ENCODE measurements at regions not wholly inside any gene's neighbourhood (a gene's known extent, or its start where the extent isn't known, plus 50 kb on each side); places are given as distances from the start of the nearest gene placed in this dataset.
A peak's percentile ranks its signal among the peaks of the same experiment; 100 is the strongest.

DNA sequence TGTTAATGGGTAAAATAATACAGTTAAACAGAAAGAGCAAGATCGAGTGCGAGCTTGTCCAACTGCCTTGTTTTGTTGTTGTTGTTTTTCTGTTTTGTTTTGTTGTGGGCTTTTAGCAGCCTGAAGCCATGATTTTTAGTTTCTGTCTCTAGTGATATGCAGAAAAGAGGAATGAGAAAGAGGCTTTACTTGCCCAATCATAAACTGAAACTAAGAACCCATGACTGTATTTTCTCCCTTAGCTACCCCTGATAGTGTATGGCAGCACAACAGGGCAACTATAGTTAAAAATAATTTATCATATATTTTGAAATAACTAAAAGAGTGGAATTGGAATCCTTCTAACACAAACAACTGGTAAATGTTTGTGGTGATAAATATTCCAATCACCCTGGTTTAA lies 493.9 kb downstream of the GLRX3 start:
- DNase-seq (no peak), ATAC-seq (no peak)
- Mint-ChIP-seq H3K4me1 (peaks cover 8% of the 10 kb centered on the region), H3K9me3 (peaks cover 8 to 21% of the 10 kb centered on the region in 2 donors), H3K27ac (no peak overlapping the region), H3K4me3 (no peak overlapping the region), H3K27me3 (peaks cover 31% of the 10 kb centered on the region)

DNA sequence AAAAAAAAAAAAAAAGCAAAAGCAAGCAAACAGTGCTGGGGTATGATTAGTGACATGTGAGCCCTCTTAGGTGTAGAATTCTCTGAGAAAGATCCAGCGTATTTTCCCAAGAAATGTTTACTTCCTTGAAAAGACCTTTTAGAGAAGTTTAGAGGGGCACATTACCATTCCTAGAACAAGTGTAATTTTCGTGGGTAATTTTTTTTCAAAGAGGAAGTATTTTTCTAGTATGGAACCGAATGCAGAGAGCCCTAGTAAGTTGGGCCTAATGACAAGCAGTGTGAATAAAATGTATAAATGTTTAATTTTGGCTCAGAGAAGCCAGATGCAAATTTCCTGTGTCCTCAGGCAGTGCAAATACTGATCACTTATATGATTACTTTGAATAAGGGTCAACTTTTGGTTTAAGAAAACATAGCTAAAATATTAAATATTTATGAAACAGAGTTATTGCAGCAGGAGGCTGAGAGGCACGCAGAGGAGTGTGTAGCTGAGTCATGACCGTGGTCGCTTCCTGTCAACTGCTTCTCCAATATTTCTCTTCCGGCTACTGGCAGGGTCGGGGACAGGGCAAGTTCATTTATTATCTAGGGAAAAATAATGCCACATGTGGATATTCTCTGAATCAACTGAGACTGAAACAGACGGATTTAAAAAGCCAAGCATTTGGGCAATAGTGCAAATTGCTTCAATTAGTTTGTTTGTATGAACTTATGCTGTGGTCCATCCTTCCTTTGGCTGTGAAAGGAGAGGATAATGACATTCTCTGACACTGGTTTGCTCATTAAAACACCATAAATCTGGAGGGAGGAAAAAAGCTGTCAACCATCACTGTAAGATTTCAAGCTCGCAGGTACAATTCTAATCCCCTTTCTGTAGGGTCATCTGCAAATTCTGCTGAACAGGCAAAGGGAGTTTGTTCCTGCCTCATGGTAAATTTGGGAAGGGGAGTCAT lies 495.2 kb downstream of the GLRX3 start:
- Mint-ChIP-seq H3K4me1 (peaks cover 15% of the 10 kb centered on the region), H3K9me3 (peaks cover 8 to 24% of the 10 kb centered on the region in 2 donors), H3K4me3 (no peak overlapping the region), H3K27ac (peak overlapping the region; percentile 14 to 51), H3K27me3 (peaks cover 44% of the 10 kb centered on the region)
- ATAC-seq: no peak
- no peak for DNase-seq

DNA sequence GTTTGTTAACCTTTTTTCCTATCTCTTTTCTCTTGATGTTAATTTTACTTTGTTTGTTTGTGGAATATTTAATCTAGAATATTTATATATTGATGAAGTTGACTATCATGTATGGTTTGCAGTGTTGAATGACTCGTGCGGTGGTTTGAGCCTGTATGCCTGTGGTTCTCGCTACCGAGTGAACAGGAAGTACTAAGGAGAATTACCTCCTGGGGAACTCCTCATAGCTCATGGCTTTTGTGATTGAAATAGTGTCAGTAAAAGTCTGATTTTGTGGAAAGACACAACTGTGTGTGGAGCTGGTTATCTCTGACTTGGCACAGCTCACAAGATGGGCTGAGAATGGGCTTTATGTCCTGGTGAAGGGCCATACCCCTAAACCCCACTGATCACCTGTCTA lies 498.6 kb downstream of the GLRX3 start:
- Mint-ChIP-seq H3K27ac (no peak overlapping the region), H3K27me3 (peaks cover 56% of the 10 kb centered on the region), H3K9me3 (peaks cover 8 to 21% of the 10 kb centered on the region in 2 donors), H3K4me3 (no peak overlapping the region), H3K4me1 (peaks cover 15% of the 10 kb centered on the region)
- DNase-seq (no peak), ATAC-seq (peak; percentile 37)

DNA sequence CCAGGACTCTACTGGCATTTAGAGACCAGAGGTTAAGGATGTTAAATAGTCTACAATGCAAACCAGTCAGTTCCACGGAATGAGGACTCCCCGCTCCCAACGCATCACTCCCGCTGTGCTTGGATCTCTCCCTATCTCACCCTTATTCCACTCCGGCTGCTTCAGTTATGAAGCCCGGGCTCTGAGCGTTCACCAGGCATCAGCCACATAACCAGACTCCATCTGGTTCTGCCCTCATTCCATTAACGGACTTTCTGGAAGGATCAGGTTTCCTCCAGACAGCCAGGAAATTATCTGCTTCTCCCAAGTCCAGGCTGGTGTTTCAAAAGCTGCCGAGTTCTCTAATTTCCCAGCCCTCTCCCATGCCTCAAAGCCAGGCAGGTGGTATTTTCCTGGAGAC lies 499.3 kb downstream of the GLRX3 start:
- H3K4me3 Mint-ChIP-seq: no peak overlapping the region

DNA sequence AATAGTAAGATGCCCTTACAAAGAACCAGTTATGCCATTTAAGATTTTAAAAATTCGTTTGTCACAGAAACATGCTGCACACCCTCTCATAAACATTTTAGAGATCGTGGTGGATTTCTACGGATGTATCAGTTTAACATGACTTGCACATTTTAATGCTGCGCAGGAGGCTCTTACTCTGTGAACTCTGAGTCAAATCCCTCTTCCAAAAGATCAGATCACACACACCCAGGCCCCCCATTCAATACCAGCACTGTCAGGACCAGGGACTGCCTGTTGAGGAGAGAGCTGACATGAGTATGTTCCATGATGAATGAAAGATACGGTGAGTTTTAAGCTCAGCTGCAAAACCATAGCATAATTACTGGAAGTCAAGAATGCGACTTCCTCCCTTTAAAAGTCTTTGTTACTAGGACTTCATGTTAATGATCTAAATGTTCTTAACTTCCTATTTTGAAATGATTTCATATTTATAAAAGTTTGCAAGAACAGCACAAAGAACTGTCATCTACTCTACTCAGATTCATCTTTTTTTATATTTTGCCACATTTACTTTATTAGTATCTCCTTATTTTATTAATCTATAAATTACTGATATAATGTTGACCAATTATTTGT lies 500.2 kb downstream of the GLRX3 start:
- Mint-ChIP-seq H3K4me3 (no peak overlapping the region), H3K9me3 (peaks cover 8 to 18% of the 10 kb centered on the region in 2 donors), H3K4me1 (peaks cover 10% of the 10 kb centered on the region), H3K27me3 (peaks cover 53% of the 10 kb centered on the region), H3K27ac (no peak overlapping the region)
- DNase-seq: no peak
- no peak for ATAC-seq

More for the DNA sequence above, 499.3 kb downstream of the GLRX3 start:
- H3K4me1 Mint-ChIP-seq: peaks cover 15% of the 10 kb centered on the region
- H3K9me3 Mint-ChIP-seq: peaks cover 8 to 18% of the 10 kb centered on the region in 2 donors
- H3K27ac Mint-ChIP-seq: no peak overlapping the region
- peaks cover 53% of the 10 kb centered on the region for H3K27me3 Mint-ChIP-seq
- ATAC-seq (no peak), DNase-seq (no peak)

DNA sequence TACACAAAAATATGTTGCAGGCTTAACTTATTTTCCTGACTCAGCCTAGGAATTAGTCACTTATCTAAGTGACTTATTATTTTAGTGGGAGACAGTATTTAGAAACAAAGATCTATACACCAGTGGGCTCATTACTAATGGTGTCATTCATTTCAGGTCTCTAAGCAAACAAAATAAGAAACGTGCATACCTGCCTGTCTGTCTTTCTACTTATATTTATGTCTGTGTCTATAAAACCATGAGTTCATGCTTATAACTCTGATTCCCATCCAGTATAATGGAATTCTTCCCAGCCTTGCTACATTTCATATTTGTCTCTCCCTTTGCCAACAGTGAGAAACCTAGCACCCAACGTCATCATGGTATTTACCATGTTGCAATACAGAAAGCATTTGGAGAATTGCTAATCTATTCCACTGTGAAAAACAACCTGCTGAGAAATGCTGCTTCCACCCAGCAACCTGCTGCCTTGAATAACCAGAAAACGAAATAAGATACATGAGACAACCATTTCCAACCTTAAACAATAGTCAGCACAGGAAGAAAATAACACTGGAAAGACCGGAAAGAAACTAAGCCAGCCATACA lies 501.0 kb downstream of the GLRX3 start:
- Mint-ChIP-seq H3K9me3 (peaks cover 8 to 18% of the 10 kb centered on the region in 2 donors), H3K4me1 (peaks cover 10% of the 10 kb centered on the region), H3K4me3 (no peak overlapping the region), H3K27ac (no peak overlapping the region), H3K27me3 (peaks cover 53% of the 10 kb centered on the region)
- DNase-seq: no peak
- ATAC-seq: no peak

DNA sequence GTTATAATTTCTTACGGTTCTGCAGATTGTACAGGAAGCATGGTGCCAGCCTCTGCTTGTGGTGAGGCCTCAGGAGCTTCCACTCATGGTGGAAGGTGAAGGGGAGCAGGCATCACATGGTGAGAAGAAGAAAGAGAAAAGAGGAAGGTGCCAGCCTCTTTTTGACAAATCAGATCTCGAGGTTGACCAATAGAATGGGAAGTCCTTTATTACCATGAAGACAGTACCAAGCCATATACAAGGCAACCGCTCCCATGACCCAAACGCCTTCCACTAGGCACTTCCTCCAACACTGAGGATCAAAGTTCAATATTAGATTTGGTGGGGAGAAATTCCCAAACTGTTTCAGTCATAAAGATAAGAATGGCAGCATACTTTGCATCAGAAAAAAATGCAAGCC lies 502.8 kb downstream of the GLRX3 start:
- ATAC-seq (no peak), DNase-seq (no peak)
- Mint-ChIP-seq H3K27me3 (peaks cover 46% of the 10 kb centered on the region), H3K27ac (no peak overlapping the region), H3K4me1 (peaks cover 10% of the 10 kb centered on the region), H3K9me3 (peaks cover 4 to 17% of the 10 kb centered on the region in 2 donors), H3K4me3 (no peak overlapping the region)

DNA sequence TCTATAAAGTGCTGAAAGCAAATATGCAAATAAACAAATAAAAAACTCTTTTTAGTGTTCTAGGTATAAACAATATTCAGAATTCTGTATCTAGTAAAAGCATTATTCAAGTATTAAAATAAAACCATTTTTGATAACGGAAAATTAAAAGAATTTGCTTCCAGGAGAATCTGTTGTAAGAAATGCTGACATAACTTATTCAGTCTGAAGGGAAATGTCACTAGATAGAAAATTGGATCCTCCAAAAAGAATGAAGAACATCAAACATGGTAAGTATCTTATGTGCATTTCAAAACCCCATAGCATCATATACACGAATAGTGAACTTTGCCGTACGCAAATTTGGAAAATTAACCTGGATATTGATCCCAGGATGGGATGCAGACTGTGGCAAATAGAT lies 506.7 kb downstream of the GLRX3 start:
- H3K4me1 Mint-ChIP-seq: no peaks in the 10 kb centered on the region
- DNase-seq: no peak
- no peak for ATAC-seq
- no peak overlapping the region for H3K4me3 Mint-ChIP-seq
- H3K9me3 Mint-ChIP-seq: no peaks in the 10 kb centered on the region
- H3K27me3 Mint-ChIP-seq: peaks cover 13% of the 10 kb centered on the region
- no peak overlapping the region for H3K27ac Mint-ChIP-seq

DNA sequence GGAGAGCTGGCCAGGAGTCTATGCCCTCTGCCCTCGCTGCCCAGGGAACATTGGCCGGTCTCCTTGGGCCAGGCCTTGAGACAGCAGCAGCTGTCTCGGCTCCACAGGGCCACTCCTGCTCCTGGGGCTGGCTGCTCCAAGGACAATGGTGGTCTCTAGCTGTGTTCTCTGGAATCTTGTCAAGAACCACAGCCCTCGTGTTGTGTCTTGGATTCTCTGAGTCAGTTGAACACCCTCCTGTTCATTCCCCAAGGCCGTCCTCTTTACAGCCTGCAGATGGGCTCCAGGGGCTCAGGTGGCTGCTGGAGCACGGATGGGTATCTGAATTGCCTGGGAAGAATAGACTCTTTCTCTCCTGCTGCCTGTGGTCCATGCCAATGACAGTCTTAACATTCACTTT lies 511.1 kb downstream of the GLRX3 start:
- no peaks in the 10 kb centered on the region for H3K9me3 Mint-ChIP-seq
- H3K27me3 Mint-ChIP-seq: no peaks in the 10 kb centered on the region
- no peak overlapping the region for H3K27ac Mint-ChIP-seq
- ATAC-seq: no peak
- H3K4me3 Mint-ChIP-seq: no peak overlapping the region
- H3K4me1 Mint-ChIP-seq: no peaks in the 10 kb centered on the region
- no peak for DNase-seq

DNA sequence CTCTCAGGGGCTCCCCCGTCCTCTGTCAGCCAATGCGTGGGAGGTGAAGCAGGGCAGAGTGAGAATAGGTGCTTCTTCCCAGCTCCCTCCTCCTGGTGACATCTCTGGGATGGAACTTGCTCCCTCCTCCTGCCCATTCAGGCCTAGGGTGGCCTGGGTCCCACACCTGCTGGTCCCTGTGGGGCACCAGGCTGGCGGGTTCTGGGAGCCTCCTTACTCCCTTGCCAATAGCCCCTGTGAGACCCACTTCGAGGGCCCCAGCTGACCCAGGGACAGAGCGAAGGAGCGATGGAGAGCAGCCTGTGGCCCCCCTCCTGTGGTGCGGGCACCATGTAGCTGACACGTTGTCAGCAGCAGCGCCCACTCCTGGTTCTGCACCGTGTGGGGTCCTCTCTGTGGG lies 512.6 kb downstream of the GLRX3 start:
- no peak overlapping the region for H3K4me3 Mint-ChIP-seq
- no peak overlapping the region for H3K27ac Mint-ChIP-seq
- ATAC-seq (no peak), DNase-seq (no peak)
- no peaks in the 10 kb centered on the region for H3K4me1 Mint-ChIP-seq
- no peaks in the 10 kb centered on the region for H3K9me3 Mint-ChIP-seq
- H3K27me3 Mint-ChIP-seq: no peaks in the 10 kb centered on the region

DNA sequence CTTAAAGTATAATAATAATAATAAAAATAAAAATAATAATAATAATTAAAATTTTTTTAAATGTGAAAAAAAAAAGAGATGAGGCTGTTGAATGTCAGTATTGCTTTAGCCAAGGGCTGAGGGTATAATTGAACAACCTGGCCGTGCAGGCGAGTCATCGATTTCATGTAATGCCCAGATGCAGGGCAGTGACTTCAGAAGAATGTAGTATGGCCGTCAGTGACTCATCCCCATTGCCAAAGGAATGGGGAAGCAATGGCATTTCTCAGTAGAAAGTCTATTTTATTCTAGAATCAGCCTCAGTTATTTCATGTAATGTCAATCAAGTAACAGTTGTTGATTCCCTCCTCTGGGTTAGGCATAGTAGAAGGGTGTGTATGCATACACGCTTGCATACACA lies 516.4 kb downstream of the GLRX3 start:
- ATAC-seq: no peak
- Mint-ChIP-seq H3K9me3 (no peaks in the 10 kb centered on the region), H3K4me3 (no peak overlapping the region), H3K27ac (no peak overlapping the region), H3K27me3 (peaks cover 7% of the 10 kb centered on the region), H3K4me1 (no peaks in the 10 kb centered on the region)
- no peak for DNase-seq

DNA sequence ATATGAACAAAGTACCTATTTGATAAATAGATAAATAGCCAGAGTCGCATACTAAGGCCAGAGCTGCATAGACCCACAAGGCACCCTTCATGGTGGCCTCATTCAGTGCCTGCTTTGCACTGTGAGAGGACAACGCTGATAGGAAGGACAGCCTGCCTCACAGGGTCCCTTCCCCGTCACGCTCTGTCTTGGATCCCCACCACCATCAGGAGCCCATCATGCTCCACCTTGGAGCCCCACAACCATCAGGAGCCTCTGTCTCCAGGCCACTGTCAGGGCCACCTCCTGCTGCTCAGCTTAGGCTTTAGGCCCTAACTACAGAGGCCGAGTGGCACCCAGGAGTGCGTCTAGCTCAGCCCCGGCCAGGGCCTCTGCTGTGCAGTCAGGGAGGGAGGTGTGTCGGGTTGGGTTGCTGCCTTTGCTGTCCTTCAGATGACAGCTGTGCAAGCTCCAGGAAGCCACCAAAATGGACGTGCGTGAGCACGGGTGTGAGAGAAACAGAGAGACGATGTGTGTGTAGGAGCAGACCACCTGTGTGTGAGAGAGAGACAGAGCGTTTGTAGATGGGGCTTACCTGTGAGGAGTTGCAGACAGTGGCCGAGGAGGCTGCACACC lies 516.9 kb downstream of the GLRX3 start:
- no peaks in the 10 kb centered on the region for H3K4me1 Mint-ChIP-seq
- no peak overlapping the region for H3K27ac Mint-ChIP-seq
- ATAC-seq: no peak
- H3K9me3 Mint-ChIP-seq: no peaks in the 10 kb centered on the region
- no peak for DNase-seq
- peaks cover 7% of the 10 kb centered on the region for H3K27me3 Mint-ChIP-seq
- H3K4me3 Mint-ChIP-seq: no peak overlapping the region

DNA sequence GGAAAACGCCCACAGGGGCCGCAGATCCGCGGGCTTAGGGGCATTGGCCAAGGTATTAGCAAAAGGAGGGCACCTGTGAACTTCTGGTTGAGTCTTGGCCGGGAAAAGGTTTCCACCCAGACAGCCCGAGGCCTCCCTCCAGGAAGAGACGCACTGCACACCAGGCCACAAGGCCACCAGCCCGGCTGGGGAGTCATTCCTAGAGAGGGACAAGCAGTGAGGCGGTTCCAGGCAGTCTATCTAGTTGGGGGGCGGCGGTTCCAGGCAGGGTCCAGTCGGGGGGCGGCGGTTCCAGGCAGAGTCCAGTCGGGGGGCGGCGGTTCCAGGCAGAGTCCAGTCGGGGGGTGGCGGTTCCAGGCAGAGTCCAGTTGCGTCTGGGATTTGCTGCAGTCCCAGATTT lies 518.5 kb downstream of the GLRX3 start:
- no peak for ATAC-seq

DNA sequence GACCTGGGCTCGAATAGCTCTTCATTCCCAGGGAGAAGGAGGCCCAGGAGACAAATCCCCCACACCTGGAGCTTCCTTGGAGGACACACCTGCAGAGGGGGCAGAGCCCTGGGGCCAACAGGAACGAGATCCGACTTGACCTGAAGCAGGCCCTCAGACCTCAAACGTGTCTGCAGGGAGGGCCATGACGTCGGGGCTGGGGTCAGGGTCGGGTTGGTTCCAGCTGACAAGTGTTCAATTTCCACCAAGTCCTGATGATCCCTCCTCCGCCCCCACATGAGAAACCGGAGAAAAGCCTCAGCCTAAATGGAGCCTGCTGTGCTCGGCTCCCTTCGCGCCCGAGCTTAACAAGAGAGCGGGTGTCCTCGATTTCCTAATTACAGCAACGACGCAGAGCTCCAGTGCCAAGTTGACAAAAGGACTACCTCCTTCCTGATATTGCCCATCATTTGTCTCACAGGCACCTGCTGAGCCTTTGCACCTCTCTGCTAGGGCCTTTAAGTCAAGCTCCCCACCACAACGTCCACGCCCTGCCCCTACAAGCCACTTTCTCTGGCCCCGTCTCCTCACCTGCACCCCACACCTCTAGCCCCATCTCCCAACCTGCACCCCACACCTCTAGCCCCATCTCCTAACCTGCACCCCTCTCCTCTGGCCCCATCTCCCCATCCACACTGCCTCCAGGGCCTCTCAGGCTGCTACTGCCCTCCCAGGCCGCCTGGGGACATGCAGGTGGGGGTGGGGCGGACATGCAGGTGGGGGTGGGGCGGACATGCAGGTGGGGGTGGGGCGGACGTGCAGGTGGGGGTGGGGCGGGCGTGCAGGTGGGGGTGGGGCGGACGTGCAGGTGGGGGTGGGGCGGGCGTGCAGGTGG lies 519.4 kb downstream of the GLRX3 start:
- Mint-ChIP-seq H3K9me3 (no peaks in the 10 kb centered on the region), H3K27me3 (peaks cover 7% of the 10 kb centered on the region)
- ATAC-seq: peak; percentile 24

More for the DNA sequence above, 518.5 kb downstream of the GLRX3 start:
- Mint-ChIP-seq H3K27me3 (peaks cover 7% of the 10 kb centered on the region), H3K4me3 (no peak overlapping the region), H3K4me1 (no peaks in the 10 kb centered on the region), H3K27ac (no peak overlapping the region), H3K9me3 (no peaks in the 10 kb centered on the region)
- no peak for DNase-seq

DNA sequence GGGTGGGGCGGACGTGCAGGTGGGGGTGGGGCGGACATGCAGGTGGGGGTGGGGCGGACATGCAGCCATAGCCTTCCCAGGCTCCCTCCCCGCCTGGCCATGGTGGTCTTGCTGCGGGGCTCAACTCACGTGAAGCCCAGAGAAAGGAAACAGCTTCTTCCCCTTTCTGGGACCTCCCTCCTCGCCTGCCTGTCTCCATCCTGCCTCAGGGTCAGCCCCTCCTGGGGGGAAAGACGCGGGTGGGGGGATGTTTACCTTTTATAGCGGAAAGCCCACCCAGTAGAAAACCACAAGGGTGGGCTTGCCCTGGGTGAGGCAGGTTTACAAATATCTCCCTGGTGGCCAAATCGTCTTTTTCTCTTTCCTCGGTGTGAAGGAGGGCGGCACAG lies 520.0 kb downstream of the GLRX3 start:
- Mint-ChIP-seq H3K9me3 (no peaks in the 10 kb centered on the region), H3K4me1 (no peaks in the 10 kb centered on the region), H3K4me3 (no peak overlapping the region), H3K27me3 (peaks cover 7% of the 10 kb centered on the region), H3K27ac (no peak overlapping the region)
- no peak for DNase-seq
- ATAC-seq: no peak

More for the DNA sequence above, 519.4 kb downstream of the GLRX3 start:
- Mint-ChIP-seq H3K4me3 (no peak overlapping the region), H3K4me1 (no peaks in the 10 kb centered on the region), H3K27ac (no peak overlapping the region)
- no peak for DNase-seq
